ENCODE measurements at regions not wholly inside any gene's neighbourhood (a gene's known extent, or its start where the extent isn't known, plus 50 kb on each side); places are given as distances from the start of the nearest gene placed in this dataset.

DNA sequence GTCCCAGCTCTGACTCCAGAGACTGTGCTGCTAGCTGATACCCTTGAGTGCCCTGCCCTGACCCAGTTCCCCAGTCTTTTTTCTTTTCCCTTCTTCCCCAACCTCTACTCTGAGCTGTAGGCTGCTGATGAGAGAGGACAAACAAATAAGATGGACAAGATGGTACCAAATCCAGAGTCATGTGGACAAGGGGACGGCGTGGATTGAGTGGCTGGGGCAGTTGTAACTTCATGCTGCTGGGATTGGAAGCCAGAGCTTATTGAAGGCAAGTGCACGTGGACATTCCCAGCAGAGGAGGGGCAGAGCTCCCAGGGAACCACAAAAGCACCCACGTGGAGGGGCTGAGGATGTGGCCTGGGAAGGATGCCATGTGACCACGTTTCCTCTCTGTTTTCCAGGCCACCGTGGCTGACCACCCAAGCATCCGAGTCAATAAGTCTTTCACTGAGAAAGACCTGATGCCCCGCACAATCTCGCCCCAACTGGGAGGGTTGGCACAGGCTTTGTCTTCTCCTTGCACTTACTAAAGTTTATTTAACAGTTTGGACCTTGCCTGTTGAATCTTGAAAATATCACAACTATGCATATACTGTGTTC is 323.3 kb upstream of the ZNF507 start:
- TF ChIP-seq, protein P1, sequence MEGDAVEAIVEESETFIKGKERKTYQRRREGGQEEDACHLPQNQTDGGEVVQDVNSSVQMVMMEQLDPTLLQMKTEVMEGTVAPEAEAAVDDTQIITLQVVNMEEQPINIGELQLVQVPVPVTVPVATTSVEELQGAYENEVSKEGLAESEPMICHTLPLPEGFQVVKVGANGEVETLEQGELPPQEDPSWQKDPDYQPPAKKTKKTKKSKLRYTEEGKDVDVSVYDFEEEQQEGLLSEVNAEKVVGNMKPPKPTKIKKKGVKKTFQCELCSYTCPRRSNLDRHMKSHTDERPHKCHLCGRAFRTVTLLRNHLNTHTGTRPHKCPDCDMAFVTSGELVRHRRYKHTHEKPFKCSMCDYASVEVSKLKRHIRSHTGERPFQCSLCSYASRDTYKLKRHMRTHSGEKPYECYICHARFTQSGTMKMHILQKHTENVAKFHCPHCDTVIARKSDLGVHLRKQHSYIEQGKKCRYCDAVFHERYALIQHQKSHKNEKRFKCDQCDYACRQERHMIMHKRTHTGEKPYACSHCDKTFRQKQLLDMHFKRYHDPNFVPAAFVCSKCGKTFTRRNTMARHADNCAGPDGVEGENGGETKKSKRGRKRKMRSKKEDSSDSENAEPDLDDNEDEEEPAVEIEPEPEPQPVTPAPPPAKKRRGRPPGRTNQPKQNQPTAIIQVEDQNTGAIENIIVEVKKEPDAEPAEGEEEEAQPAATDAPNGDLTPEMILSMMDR (IDR thresholded peaks at IDR 0.05; ENCODE audit: insufficient read depth, low read length): no peak
- H3K4me3 ChIP-seq (ENCODE audit: low read depth, low read length): no peak overlapping the region
- no peak for DNase-seq (ENCODE audit: low read depth)

DNA sequence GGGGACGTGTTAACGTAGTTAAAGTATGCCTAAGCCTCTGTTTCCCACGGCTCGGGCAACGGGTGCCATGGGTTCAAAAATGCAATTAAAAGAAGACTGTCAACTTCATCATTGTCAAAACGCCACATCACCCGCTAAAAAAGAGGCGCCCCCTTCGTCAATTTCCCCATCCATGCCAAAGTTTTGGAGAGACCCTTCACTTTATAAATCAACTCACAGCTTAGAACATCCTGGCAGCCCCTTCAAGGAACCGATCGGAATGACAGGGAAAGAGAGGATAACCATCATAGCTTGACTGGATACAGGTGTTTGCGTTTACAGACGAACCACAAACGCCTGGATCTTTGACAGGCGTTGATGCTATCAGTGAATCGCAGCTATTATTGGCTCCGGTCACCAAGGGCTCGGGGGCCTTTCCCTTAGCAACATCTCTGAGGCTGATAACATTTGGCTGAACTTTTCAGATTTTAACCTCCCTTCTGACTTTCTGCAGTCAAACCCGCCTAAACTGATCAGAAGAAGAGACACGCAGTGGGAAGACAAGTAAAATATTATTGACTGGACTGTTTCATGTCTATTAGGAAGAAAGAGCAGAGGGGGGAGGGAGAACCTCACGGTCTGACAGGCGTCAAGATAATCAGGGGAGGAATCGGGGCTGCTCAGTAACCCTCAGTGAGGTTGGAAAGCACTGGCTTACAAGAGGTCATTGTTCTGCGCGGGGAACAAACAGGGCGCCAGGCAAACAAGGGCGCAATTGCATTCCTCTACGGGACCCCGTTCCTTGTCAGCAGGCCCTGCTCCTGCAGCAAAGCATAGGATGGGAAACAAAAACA is 322.5 kb upstream of the ZNF507 start:
- no peak for DNase-seq (ENCODE audit: low read depth)
- TF ChIP-seq, protein P1 (IDR thresholded peaks at IDR 0.05; ENCODE audit: insufficient read depth, low read length): no peak

DNA sequence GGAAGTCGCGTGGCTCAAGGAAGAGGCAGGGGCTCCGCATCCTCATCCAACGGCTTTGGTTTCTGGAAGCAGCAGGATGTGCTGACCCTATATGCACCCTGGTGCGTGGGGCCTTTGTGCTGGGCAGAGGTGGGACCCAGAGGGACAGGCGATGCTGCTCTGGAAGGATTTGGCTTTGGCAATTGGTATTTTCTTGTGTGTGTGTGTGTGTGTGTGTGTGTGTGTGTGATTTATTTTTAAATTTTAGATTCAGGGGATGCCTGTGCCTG is 321.9 kb upstream of the ZNF507 start:
- TF ChIP-seq, protein P1 (IDR thresholded peaks at IDR 0.05; ENCODE audit: insufficient read depth, low read length): no peak
- DNase-seq (ENCODE audit: low read depth): no peak
- H3K4me3 ChIP-seq (ENCODE audit: low read depth, low read length): no peak overlapping the region

More for the DNA sequence above, 322.5 kb upstream of the ZNF507 start:
- no peak overlapping the region for H3K4me3 ChIP-seq (ENCODE audit: low read depth, low read length)

DNA sequence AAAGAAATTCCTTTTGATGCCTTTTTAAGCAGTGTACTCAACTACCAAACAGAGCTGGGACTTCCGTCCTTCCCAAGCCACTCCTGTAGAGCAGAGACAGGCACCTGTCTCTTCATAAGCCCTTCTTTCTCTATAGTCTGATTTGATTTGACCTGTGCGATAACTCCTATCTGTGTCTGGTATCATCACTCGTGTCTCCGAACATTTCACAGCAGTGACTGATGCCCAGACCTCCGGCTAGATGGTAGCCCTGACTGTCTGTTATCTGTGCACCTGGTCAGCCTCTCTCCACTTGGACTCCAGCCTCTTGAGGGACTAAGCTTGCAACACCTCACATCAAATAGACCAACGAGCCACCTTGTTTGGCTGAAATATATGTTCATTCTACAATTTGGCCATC is 316.2 kb upstream of the ZNF507 start:
- H3K4me3 ChIP-seq (ENCODE audit: low read depth, low read length): no peak overlapping the region
- TF ChIP-seq, protein P1 (IDR thresholded peaks at IDR 0.05; ENCODE audit: insufficient read depth, low read length): no peak
- no peak for DNase-seq (ENCODE audit: low read depth)

DNA sequence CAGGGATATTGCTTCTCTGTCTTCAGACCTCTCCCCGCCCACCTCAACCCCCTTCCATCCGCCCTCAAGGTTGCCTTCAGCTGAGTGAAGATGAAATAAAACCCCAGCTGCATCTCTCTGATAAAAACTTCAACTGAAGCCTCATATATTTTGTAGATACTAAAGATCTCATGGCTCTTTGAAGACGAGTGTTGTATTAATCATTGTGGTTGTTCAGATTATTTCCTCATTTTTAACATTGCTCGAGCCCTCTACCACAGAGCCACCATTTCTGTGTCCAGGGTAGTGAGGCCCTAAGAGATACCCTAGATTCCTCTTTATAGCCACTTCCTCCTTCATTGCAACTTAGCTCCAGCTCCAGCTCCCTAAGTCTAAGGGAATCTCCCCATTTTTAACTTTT is 312.8 kb upstream of the ZNF507 start:
- TF ChIP-seq, protein P1 (IDR thresholded peaks at IDR 0.05; ENCODE audit: insufficient read depth, low read length): no peak
- DNase-seq (ENCODE audit: low read depth): no peak
- no peak overlapping the region for H3K4me3 ChIP-seq (ENCODE audit: low read depth, low read length)

DNA sequence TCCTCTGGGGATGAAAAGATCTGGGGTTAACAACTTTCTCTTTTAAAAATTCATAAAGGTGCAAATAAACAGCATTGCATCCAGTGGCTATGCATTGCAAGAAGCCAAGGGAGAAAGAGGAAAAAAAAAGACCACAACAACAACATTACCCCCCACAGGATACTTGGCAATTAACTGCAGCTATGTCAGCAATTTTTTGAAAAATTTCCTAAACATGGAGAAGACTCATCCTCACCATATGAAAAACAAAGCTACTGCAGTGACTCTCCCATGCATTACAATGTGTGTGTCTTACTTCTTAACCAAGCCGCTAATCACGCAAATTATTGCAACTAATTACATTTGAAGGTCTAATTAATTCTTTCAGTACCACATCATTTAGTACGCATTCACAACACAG is 309.8 kb upstream of the ZNF507 start:
- TF ChIP-seq, protein P1 (IDR thresholded peaks at IDR 0.05; ENCODE audit: insufficient read depth, low read length): no peak
- H3K4me3 ChIP-seq (ENCODE audit: low read depth, low read length): no peak overlapping the region
- no peak for DNase-seq (ENCODE audit: low read depth)
